Endodermal cell (in vitro differentiated cells): ENCODE measurements at regions not wholly inside any gene's neighbourhood (a gene's known extent, or its start where the extent isn't known, plus 50 kb on each side); places are given as distances from the start of the nearest gene placed in this dataset.

Experiments used
- DNase-seq: peaks from one replicate; pipeline ENCODE4 v3.0.0-alpha.2; 2017
- H3K27ac ChIP-seq: 2 replicates; pipeline ENCODE4 v1.5.1; 2013; ENCODE audit warnings: mild to moderate bottlenecking, low read depth, low read length, moderate library complexity
- H3K27me3 ChIP-seq: 2 replicates; pipeline ENCODE4 v1.6.1; 2013; ENCODE audit warnings: mild to moderate bottlenecking, low read length, moderate library complexity; ENCODE audit not compliant: insufficient read depth, control insufficient read depth, poor library complexity, severe bottlenecking
- H3K36me3 ChIP-seq: 2 replicates; pipeline ENCODE4 v1.7.0; 2013; ENCODE audit warnings: mild to moderate bottlenecking, low read length, moderate library complexity; ENCODE audit not compliant: control insufficient read depth, insufficient read depth
- H3K4me1 ChIP-seq: one replicate; pipeline ENCODE4 v1.7.0; 2013; ENCODE audit warnings: low read length; ENCODE audit not compliant: control insufficient read depth, insufficient read depth
- H3K4me3 ChIP-seq: 2 replicates; pipeline ENCODE4 v1.5.1; 2013; ENCODE audit warnings: mild to moderate bottlenecking, low read length, moderate library complexity
- H3K9ac ChIP-seq: 2 replicates; pipeline ENCODE4 v1.6.1; 2013; ENCODE audit warnings: mild to moderate bottlenecking, low read length, moderate library complexity; ENCODE audit not compliant: poor library complexity, severe bottlenecking; ENCODE audit errors: extremely low read depth
- H3K9me3 ChIP-seq: 2 replicates; pipeline ENCODE4 v1.6.1; 2013; ENCODE audit warnings: mild to moderate bottlenecking, low read length, moderate library complexity; ENCODE audit not compliant: control insufficient read depth
- H3K27ac Mint-ChIP-seq: 2 replicates; pipeline ENCODE4 v1.8.0; 2020; ENCODE audit warnings: mixed read lengths
- H3K27me3 Mint-ChIP-seq: 2 replicates; pipeline ENCODE4 v1.8.0; 2021; ENCODE audit warnings: mild to moderate bottlenecking, mixed read lengths; ENCODE audit not compliant: insufficient read depth
- H3K36me3 Mint-ChIP-seq: 2 replicates; pipeline ENCODE4 v1.8.0; 2020; ENCODE audit warnings: low read depth, mixed read lengths
- H3K4me1 Mint-ChIP-seq: 2 replicates; pipeline ENCODE4 v1.8.0; 2020; ENCODE audit warnings: mixed read lengths
- H3K4me3 Mint-ChIP-seq: 2 replicates; pipeline ENCODE4 v1.8.0; 2020; ENCODE audit warnings: mild to moderate bottlenecking, moderate library complexity, mixed read lengths
- H3K9me3 Mint-ChIP-seq: 2 replicates; pipeline ENCODE4 v1.8.0; 2020; ENCODE audit warnings: mild to moderate bottlenecking, mixed read lengths
- WGBS, 2 experiments: methylation state at CpG; one replicate each; pipeline versions ENCODE4 v1.1.5 to v1.1.7; 2013; ENCODE audit warnings: missing lambda C conversion rate in 2 of 2, mixed read lengths in 1 of 2; ENCODE audit not compliant: insufficient coverage in 1 of 2, insufficient read length in 1 of 2; 5-methylcytosine and 5-hydroxymethylcytosine counted together
- TF ChIP-seq, protein P1 (sequence below): fragments of 200-600 bp; sonication (generic); conservative IDR thresholded peaks from 2 replicates; pipeline ENCODE4 v1.5.0; 2021; ENCODE audit warnings: antibody characterized with exemption, mild to moderate bottlenecking

DNA sequence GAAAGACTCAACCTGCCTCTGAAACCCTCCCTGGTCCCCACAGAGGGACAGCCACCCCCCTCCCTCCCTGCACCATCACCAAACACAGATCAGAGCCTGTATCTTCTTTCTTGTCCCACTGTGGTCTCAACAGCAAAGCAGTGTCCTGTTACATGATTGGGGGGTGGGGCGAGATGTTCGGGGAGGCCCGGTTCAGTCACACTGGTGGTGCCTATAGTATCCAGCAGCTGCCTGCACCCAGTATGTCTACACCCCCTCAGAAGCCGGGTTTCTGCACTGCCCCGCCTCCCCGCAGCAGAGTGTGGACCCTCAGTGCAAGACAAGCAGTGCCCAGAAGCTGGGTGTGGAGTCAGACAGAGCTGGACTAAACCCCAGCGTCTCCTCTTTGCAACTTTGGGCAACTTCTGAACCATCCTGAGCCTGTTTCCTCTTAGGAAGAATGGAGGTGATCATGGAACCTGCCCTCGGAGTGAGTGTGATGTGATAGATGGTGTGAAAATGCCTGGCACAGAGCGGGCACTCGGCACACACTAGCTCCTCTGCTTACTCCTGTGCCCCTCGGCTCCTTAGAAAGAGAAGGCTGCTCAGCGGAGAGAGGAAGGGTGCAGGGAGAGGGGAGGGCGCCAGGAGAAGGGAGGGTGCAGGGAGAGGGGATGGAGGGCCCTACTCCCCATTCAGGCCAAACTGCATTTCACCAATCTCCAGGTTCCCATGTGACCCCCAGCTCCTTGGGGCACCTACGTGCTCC lies 84.0 kb upstream of the TNRC6C start:
- H3K4me3 ChIP-seq: no peak overlapping the region
- no peak overlapping the region for H3K27ac Mint-ChIP-seq

GRCh38 chr17:77875051-77875780 lies 83.3 kb upstream of the TNRC6C start:
- H3K36me3 Mint-ChIP-seq: no peaks in the 10 kb centered on the region
- no peak for DNase-seq
- peaks cover 8% of the 10 kb centered on the region for H3K27me3 Mint-ChIP-seq
- no peak overlapping the region for H3K4me3 Mint-ChIP-seq
- Histone ChIP-seq H3K9ac (no peak overlapping the region), H3K36me3 (no peaks in the 10 kb centered on the region), H3K27me3 (no peaks in the 10 kb centered on the region), H3K9me3 (peaks cover 7% of the 10 kb centered on the region), H3K27ac (no peak overlapping the region), H3K4me3 (no peak overlapping the region), H3K4me1 (no peaks in the 10 kb centered on the region)
- WGBS, 2 experiments: 90 to 97% methylated on average over 5 of the region's 5 CpGs
- H3K9me3 Mint-ChIP-seq: peaks cover 11% of the 10 kb centered on the region
- H3K27ac Mint-ChIP-seq: no peak overlapping the region
- TF ChIP-seq, protein P1, sequence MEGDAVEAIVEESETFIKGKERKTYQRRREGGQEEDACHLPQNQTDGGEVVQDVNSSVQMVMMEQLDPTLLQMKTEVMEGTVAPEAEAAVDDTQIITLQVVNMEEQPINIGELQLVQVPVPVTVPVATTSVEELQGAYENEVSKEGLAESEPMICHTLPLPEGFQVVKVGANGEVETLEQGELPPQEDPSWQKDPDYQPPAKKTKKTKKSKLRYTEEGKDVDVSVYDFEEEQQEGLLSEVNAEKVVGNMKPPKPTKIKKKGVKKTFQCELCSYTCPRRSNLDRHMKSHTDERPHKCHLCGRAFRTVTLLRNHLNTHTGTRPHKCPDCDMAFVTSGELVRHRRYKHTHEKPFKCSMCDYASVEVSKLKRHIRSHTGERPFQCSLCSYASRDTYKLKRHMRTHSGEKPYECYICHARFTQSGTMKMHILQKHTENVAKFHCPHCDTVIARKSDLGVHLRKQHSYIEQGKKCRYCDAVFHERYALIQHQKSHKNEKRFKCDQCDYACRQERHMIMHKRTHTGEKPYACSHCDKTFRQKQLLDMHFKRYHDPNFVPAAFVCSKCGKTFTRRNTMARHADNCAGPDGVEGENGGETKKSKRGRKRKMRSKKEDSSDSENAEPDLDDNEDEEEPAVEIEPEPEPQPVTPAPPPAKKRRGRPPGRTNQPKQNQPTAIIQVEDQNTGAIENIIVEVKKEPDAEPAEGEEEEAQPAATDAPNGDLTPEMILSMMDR: no peak
- no peaks in the 10 kb centered on the region for H3K4me1 Mint-ChIP-seq

More for the DNA sequence above, 84.0 kb upstream of the TNRC6C start:
- WGBS, 2 experiments: 87 to 88% methylated on average over 7 to 14 of the region's 14 CpGs
- Histone ChIP-seq H3K36me3 (no peaks in the 10 kb centered on the region), H3K27ac (no peak overlapping the region), H3K4me1 (no peaks in the 10 kb centered on the region), H3K9me3 (peaks cover 7% of the 10 kb centered on the region), H3K27me3 (no peaks in the 10 kb centered on the region), H3K9ac (no peak overlapping the region)
- Mint-ChIP-seq H3K4me3 (no peak overlapping the region), H3K36me3 (no peaks in the 10 kb centered on the region), H3K4me1 (no peaks in the 10 kb centered on the region), H3K27me3 (peaks cover 9% of the 10 kb centered on the region), H3K9me3 (peaks cover 11% of the 10 kb centered on the region)
- DNase-seq: no peak
- TF ChIP-seq, protein P1: no peak

DNA sequence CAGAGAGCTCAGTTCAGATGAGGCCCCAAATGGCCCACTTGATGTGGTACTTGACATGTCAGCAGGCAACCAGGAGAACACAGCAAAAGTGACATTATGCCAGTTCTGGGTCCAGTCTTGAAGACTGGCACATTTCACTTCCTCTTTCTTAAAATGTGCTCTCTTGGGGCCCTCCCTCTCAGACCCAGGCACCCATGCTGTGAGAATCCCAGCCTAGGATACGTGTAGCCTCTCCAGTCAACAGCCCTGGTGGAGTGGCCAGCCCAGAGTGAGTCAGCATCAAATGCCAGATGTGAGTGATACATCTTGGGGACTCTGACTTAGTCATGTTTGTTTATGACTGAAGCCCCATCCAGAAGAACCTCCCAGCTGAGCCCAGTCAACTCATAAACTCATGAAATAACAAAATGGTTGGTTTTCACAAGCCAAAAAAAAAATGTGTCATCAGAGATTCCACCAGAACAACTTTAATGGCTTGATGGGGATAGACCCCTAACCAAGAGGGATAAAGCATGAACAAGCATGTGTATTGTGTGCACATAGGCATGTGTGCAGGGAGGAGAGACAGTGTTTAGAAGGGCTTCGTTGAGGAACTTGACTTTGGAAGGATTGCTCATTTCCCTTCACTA lies 82.5 kb upstream of the TNRC6C start:
- no peak overlapping the region for H3K27ac ChIP-seq
- H3K36me3 ChIP-seq: no peaks in the 10 kb centered on the region
- DNase-seq: no peak
- 89 to 100% methylated on average over 1 to 2 of the region's 2 CpGs for WGBS, 2 experiments
- Mint-ChIP-seq H3K36me3 (no peaks in the 10 kb centered on the region), H3K4me3 (no peak overlapping the region), H3K27me3 (peaks cover 8% of the 10 kb centered on the region), H3K9me3 (peaks cover 11% of the 10 kb centered on the region), H3K4me1 (no peaks in the 10 kb centered on the region), H3K27ac (no peak overlapping the region)
- no peak overlapping the region for H3K4me3 ChIP-seq
- no peak overlapping the region for H3K9ac ChIP-seq
- TF ChIP-seq, protein P1: no peak
- H3K4me1 ChIP-seq: no peaks in the 10 kb centered on the region
- H3K9me3 ChIP-seq: peaks cover 7% of the 10 kb centered on the region
- H3K27me3 ChIP-seq: no peaks in the 10 kb centered on the region
